DND-41 (cell line): ENCODE measurements at regions not wholly inside any gene's neighbourhood (a gene's known extent, or its start where the extent isn't known, plus 50 kb on each side); places are given as distances from the start of the nearest gene placed in this dataset.

ENCODE experiments used
- CTCF ChIP-seq: IDR thresholded peaks from 2 replicates; pipeline ENCODE4 v1.5.1; 2012; ENCODE audit warnings: borderline replicate concordance, low read length, moderate library complexity, mild to moderate bottlenecking; ENCODE audit not compliant: poor library complexity, severe bottlenecking; ENCODE audit errors: extremely low read depth
- EZH2 ChIP-seq: IDR thresholded peaks from 3 replicates; pipeline ENCODE4 v1.6.1; 2012; ENCODE audit warnings: borderline replicate concordance, low read depth, mild to moderate bottlenecking, moderate library complexity, low read length, inconsistent platforms; ENCODE audit not compliant: severe bottlenecking

DNA sequence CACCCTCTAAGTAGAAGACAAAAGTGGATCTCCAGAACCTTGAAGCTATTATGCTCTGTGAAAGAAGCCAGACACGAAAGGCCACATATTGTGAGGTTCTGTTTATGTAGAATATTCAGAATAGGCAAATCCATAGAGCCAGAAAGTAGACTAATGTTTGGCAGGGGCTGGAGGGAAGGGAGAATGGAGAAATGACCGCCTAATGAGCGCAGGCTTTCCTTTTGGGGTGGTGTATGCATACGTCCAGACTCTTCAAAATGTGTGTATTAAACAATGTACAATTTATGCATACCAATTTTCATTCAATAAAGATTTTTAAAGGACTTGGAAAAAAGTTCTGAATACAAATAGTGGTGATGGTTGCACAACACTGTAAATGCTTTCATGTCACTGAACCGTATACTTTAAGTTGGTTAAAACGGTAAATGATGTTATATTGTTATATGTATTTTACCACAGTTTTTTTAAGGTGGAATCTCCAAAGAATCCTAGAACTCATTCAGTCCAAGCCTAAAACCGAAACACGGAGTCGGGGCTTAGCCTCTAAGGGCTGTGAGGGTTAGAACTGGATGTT is 397.4 kb downstream of the SOX9 start:
- TF ChIP-seq EZH2 (no peak), CTCF (no peak)
